ENCODE measurements at regions not wholly inside any gene's neighbourhood (a gene's known extent, or its start where the extent isn't known, plus 50 kb on each side); places are given as distances from the start of the nearest gene placed in this dataset.
A peak's percentile ranks its signal among the peaks of the same experiment; 100 is the strongest.

- Histone ChIP-seq H3K4me3 (no peak overlapping the region), H3K27me3 (no peaks in the 10 kb centered on the region), H3K27ac (peak overlapping the region in 1 of 4 donors; percentile 7), H3K9me3 (no peaks in the 10 kb centered on the region), H3K4me1 (peaks cover under 1 to 13% (median 5%) of the 10 kb centered on the region in 4 donors), H3K36me3 (no peaks in the 10 kb centered on the region)
- TF ChIP-seq CTCF (IDR thresholded peaks at IDR 0.05): no peak
- no peak for TF ChIP-seq POLR2A (IDR thresholded peaks at IDR 0.05)
- DNase-seq: no peak
Measured at GRCh38 chr3:40976241-40976640, 223.1 kb upstream of the CTNNB1 start.

- Histone ChIP-seq H3K4me3 (no peak overlapping the region), H3K27ac (no peak overlapping the region), H3K36me3 (no peaks in the 10 kb centered on the region), H3K9me3 (no peaks in the 10 kb centered on the region), H3K27me3 (no peaks in the 10 kb centered on the region), H3K4me1 (no peaks in the 10 kb centered on the region)
- DNase-seq: no peak
- no peak for TF ChIP-seq POLR2A (IDR thresholded peaks at IDR 0.05)
- TF ChIP-seq CTCF (IDR thresholded peaks at IDR 0.05): no peak
Measured at GRCh38 chr3:40978442-40978841, 220.9 kb upstream of the CTNNB1 start.

GRCh38 chr3:40979962-40980361, 219.3 kb upstream of the CTNNB1 start:
- TF ChIP-seq POLR2A (IDR thresholded peaks at IDR 0.05): no peak
- no peak for TF ChIP-seq CTCF (IDR thresholded peaks at IDR 0.05)
- Histone ChIP-seq H3K27ac (no peak overlapping the region), H3K27me3 (no peaks in the 10 kb centered on the region), H3K4me3 (no peak overlapping the region), H3K36me3 (no peaks in the 10 kb centered on the region), H3K4me1 (no peaks in the 10 kb centered on the region), H3K9me3 (no peaks in the 10 kb centered on the region)
- DNase-seq: no peak

DNA sequence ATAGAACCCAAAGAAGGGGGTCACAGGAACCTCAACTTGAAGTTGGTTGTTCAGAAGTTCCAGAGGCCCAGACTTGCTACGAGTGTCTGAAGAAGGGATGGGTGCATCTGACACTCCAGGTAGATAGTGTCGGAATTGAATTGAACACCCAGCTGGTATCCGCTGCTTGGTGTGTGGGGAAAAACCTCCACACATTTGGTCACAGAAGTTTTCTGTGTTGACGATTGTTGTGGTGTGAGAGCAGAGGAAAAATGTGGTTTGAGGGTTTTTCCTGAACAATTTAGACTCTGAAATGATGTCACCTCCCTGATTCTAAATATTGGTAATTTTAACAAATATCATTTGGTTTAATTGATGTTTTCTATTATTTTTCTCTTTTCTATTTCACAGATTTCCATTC, 218.8 kb upstream of the CTNNB1 start:
- H3K27ac ChIP-seq: no peak overlapping the region
- no peak for DNase-seq
- no peaks in the 10 kb centered on the region for H3K27me3 ChIP-seq
- no peaks in the 10 kb centered on the region for H3K9me3 ChIP-seq
- H3K36me3 ChIP-seq: no peaks in the 10 kb centered on the region
- H3K4me3 ChIP-seq: no peak overlapping the region
- no peak for TF ChIP-seq CTCF (IDR thresholded peaks at IDR 0.05)
- TF ChIP-seq POLR2A (IDR thresholded peaks at IDR 0.05): no peak
- H3K4me1 ChIP-seq: no peaks in the 10 kb centered on the region

DNA sequence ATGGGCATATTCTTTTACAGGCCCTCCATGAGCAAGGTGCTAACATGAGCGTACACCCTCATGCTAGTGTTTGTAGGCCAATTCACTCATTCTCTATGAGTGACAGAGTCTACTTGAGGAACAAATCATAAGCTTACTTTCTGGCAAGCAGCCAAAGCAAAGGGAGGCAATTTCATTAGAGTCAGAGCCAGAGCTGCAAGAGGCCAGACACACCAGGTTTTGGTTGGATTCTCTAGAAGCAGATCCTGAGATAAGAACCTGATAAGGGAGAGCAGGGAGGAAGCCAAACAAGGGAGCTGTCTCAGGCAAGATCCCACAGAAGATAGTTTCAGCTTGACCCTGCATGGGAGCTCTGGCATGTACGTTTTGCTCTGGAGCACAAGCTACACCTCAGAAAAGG, 214.1 kb upstream of the CTNNB1 start:
- Histone ChIP-seq H3K36me3 (no peaks in the 10 kb centered on the region), H3K4me1 (no peaks in the 10 kb centered on the region), H3K4me3 (no peak overlapping the region), H3K27ac (no peak overlapping the region), H3K27me3 (no peaks in the 10 kb centered on the region), H3K9me3 (no peaks in the 10 kb centered on the region)
- DNase-seq: no peak
- TF ChIP-seq POLR2A (IDR thresholded peaks at IDR 0.05): no peak
- TF ChIP-seq CTCF (IDR thresholded peaks at IDR 0.05): no peak

DNA sequence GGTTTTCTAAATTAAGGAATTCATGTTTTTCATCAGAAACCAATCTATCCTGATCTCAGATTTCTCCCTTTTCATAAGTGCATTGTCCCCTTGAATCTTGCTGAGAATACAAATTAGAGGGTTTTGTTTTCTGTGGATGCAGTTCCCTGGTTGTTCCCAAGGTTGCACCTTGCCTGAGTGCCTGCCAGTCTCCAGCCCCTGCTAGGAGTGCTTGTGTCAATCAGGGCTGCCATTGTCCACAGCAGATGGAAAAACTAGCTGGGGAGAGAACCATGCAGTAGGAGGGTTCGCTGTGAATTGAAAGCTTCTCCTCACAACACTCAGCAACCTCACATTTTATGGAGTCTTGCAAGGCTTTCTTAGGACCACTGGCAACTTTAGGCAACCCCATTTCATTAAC, 210.8 kb upstream of the CTNNB1 start:
- H3K27me3 ChIP-seq: no peaks in the 10 kb centered on the region
- TF ChIP-seq CTCF (IDR thresholded peaks at IDR 0.05): no peak
- no peak for TF ChIP-seq POLR2A (IDR thresholded peaks at IDR 0.05)
- H3K9me3 ChIP-seq: no peaks in the 10 kb centered on the region
- no peaks in the 10 kb centered on the region for H3K4me1 ChIP-seq
- no peaks in the 10 kb centered on the region for H3K36me3 ChIP-seq
- no peak for DNase-seq
- H3K27ac ChIP-seq: no peak overlapping the region
- no peak overlapping the region for H3K4me3 ChIP-seq
